Calu3 (cell line): ENCODE measurements at regions not wholly inside any gene's neighbourhood (a gene's known extent, or its start where the extent isn't known, plus 50 kb on each side); places are given as distances from the start of the nearest gene placed in this dataset.

Experiments used
- BruUV-seq: library from RNA; stranded (reverse); fragments of 400-500 nt; replicated peaks from 2 replicates; lab custom pipeline; 2021; lab: Mats Ljungman, UMichigan
- CTCF ChIA-PET: fragments of 300-600 bp; sonication (Branson Sonifier 250); formaldehyde crosslinking; loops from one replicate; lab custom pipeline; 2022; ENCODE audit warnings: antibody characterized with exemption; lab: Charles Lee
- DNase-seq: peaks from one replicate; pipeline ENCODE4 v3.0.0; 2022
- H3K27ac Mint-ChIP-seq: one replicate; pipeline ENCODE4 v1.8.0; 2022; ENCODE audit warnings: mixed read lengths; ENCODE audit not compliant: unreplicated experiment
- H3K27me3 Mint-ChIP-seq: one replicate; pipeline ENCODE4 v1.8.0; 2022; ENCODE audit warnings: mixed read lengths; ENCODE audit not compliant: unreplicated experiment
- H3K36me3 Mint-ChIP-seq: one replicate; pipeline ENCODE4 v1.8.0; 2022; ENCODE audit warnings: mild to moderate bottlenecking, moderate library complexity, mixed read lengths; ENCODE audit not compliant: insufficient read depth, unreplicated experiment
- H3K4me1 Mint-ChIP-seq: one replicate; pipeline ENCODE4 v1.8.0; 2022; ENCODE audit warnings: mild to moderate bottlenecking, low read depth, mixed read lengths; ENCODE audit not compliant: unreplicated experiment
- H3K4me3 Mint-ChIP-seq: one replicate; pipeline ENCODE4 v1.8.0; 2022; ENCODE audit warnings: mild to moderate bottlenecking, low read depth, moderate library complexity, mixed read lengths; ENCODE audit not compliant: unreplicated experiment
- H3K9me3 Mint-ChIP-seq: one replicate; pipeline ENCODE4 v1.8.0; 2022; ENCODE audit warnings: low read depth, mixed read lengths; ENCODE audit not compliant: unreplicated experiment
- intact Hi-C: fragments of 100-400 bp; cut with micrococcal nuclease; formaldehyde crosslinking; loops from one replicate; pipeline ENCODE4 v1.10.0; 2022; ENCODE audit not compliant: unreplicated experiment
- TF ChIP-seq, protein P1 (sequence below): fragments of 200-600 bp; IDR thresholded peaks from one replicate; pipeline ENCODE4 v1.8.0; 2022; ENCODE audit warnings: antibody characterized with exemption; ENCODE audit not compliant: unreplicated experiment

DNA sequence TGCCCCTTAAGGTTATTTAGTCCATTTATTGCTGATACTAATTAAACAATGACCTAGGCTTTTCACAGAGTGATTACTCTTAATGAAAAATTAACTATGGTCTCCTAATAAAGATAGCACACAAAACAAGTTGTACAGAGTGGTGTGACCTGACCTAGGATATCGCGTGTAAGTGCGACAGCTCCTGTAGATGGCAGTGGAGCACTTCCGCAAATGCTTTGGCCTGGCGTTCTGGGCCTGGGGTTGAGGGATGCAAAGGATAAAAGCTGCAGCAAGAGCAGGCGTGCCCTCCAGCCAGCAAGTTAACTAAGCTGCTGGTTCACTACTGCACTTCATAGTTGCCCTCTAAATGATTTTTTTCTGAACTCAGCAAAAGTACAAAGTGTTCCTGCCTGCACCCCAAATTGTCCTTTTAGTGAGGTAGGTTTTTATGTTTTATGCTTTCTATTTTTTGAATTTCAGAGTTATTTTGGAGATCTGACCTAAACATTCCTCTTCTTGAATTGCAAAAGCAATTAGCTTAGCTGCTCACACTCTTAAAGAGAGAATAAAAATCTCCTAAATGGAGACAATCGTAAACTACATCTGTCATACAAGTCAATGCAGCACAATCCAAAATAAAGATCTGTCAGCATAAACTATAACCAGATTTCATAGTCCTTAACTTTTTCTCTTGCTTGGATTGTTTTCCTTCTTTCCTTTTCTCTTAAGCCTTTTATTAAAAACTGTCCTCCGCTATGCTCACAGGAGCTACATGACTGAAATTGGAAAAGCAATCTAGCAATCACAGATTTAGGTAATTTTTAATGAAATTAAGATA is 379.6 kb downstream of the LRIG3 start:
- Mint-ChIP-seq H3K9me3 (peaks cover 3% of the 10 kb centered on the region), H3K27ac (no peak overlapping the region), H3K4me3 (no peak overlapping the region), H3K27me3 (no peaks in the 10 kb centered on the region), H3K4me1 (peaks cover 20% of the 10 kb centered on the region), H3K36me3 (no peaks in the 10 kb centered on the region)
- CTCF ChIA-PET = interaction anchor here (0.6 to 2.3 kb wide), 19 partner anchors 115 to 842 kb away, joined by 3 to 19 read pairs (median 4); no protein-coding TSS in a partner anchor
- TF ChIP-seq, protein P1, sequence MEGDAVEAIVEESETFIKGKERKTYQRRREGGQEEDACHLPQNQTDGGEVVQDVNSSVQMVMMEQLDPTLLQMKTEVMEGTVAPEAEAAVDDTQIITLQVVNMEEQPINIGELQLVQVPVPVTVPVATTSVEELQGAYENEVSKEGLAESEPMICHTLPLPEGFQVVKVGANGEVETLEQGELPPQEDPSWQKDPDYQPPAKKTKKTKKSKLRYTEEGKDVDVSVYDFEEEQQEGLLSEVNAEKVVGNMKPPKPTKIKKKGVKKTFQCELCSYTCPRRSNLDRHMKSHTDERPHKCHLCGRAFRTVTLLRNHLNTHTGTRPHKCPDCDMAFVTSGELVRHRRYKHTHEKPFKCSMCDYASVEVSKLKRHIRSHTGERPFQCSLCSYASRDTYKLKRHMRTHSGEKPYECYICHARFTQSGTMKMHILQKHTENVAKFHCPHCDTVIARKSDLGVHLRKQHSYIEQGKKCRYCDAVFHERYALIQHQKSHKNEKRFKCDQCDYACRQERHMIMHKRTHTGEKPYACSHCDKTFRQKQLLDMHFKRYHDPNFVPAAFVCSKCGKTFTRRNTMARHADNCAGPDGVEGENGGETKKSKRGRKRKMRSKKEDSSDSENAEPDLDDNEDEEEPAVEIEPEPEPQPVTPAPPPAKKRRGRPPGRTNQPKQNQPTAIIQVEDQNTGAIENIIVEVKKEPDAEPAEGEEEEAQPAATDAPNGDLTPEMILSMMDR = peak; percentile 83
- BruUV-seq = no TSS peak
- DNase-seq = peak; percentile 83
- intact Hi-C loops = loop anchor here (1.0 to 10.0 kb wide), 9 partner anchors 194 to 833 kb away; partner anchors contain the start of gene LRIG3

DNA sequence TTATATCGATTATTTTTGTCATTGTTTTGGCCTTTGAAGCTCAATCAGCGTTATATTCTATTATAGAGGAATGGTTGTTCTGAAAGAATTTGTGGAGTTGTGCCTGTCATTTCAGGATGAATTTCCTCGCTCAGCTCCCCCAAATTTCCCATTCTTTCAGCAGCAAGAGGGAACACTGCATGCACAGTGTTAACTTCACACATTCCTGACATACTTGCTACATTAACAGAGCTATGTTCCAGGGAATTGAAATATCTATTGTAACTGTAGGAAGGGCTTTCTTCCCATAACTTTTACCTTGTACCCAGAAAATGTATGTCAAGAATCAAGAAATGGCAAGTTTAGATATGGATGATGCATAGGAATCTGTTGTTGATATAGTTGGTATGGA is 379.0 kb downstream of the LRIG3 start:
- Mint-ChIP-seq H3K4me1 (peaks cover 20% of the 10 kb centered on the region), H3K4me3 (no peak overlapping the region), H3K36me3 (no peaks in the 10 kb centered on the region), H3K27ac (no peak overlapping the region), H3K27me3 (no peaks in the 10 kb centered on the region), H3K9me3 (peaks cover 3% of the 10 kb centered on the region)
- no peak for DNase-seq
- CTCF ChIA-PET = interaction anchor here (0.6 to 2.3 kb wide), 14 partner anchors 115 to 841 kb away, joined by 3 to 19 read pairs (median 4); no protein-coding TSS in a partner anchor
- intact Hi-C loops = loop anchor here (2.0 to 10.0 kb wide), 5 partner anchors 194 to 559 kb away; partner anchors contain the start of gene LRIG3
- BruUV-seq = no TSS peak
- TF ChIP-seq, protein P1 = no peak

DNA sequence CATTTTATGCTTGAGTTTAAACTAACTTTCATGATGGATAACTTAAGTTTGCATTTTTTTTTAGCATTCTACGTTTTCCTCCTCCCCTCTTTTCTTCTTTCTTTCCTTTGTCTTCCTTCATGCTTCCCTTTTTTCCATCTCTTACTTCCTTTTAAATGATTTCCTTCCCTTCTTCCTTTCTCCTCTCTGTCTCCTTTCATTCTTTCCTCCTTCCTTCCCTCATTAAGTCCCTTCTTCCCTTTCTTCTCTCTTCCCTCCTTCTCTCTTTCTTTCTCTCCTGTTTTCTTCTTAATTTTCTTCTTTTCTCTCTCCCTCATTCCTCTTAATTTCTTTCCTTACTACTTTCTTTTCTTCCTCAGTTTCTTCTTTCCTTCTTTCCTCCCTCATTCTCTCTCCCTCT is 376.0 kb downstream of the LRIG3 start:
- peaks cover 3% of the 10 kb centered on the region for H3K9me3 Mint-ChIP-seq
- no peak overlapping the region for H3K27ac Mint-ChIP-seq
- CTCF ChIA-PET = no interaction called here
- H3K4me1 Mint-ChIP-seq = peaks cover 20% of the 10 kb centered on the region
- H3K36me3 Mint-ChIP-seq = no peaks in the 10 kb centered on the region
- TF ChIP-seq, protein P1 = no peak
- no peak overlapping the region for H3K4me3 Mint-ChIP-seq
- no TSS peak for BruUV-seq
- no peaks in the 10 kb centered on the region for H3K27me3 Mint-ChIP-seq
- DNase-seq = no peak
- intact Hi-C loops = loop anchor here (5.0 to 10.0 kb wide), 4 partner anchors 291 to 562 kb away; partner anchors contain the start of gene LRIG3

DNA sequence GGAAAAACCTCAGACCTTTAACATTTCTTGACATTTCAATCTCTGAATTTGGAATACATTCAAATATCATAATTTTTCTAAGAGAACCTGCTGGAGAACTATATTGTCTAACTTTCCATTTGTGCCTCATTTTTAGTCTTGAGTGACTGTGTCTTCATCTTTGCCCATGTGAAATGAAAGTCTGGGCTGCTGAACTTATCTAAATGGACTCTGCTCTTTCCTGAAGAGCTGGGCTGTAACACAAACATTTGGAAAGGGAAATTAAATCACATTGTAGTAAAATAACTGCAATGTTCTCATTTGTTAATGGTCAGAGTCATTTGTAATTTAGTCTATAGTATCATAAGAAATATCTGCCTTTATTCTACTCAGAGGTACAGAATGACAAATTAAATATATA is 373.1 kb downstream of the LRIG3 start:
- Mint-ChIP-seq H3K36me3 (no peaks in the 10 kb centered on the region), H3K4me3 (no peak overlapping the region), H3K4me1 (peaks cover 2% of the 10 kb centered on the region), H3K9me3 (peaks cover 3% of the 10 kb centered on the region), H3K27ac (no peak overlapping the region), H3K27me3 (no peaks in the 10 kb centered on the region)
- TF ChIP-seq, protein P1 = no peak
- intact Hi-C loops = loop anchor here (10.0 kb wide), 3 partner anchors 288 to 378 kb away; partner anchors contain the start of gene LRIG3
- DNase-seq = no peak
- CTCF ChIA-PET = no interaction called here
- no TSS peak for BruUV-seq
